Gastroesophageal sphincter (tissue), 3 donors: ENCODE measurements at regions not wholly inside any gene's neighbourhood (a gene's known extent, or its start where the extent isn't known, plus 50 kb on each side); places are given as distances from the start of the nearest gene placed in this dataset.

Experiments
- EP300 ChIP-seq: sonication (generic); formaldehyde crosslinking; IDR thresholded peaks from one replicate; pipeline ENCODE4 v1.6.1; 2017; ENCODE audit warnings: antibody characterized with exemption, mild to moderate bottlenecking
- POLR2A ChIP-seq, 2 donors: fragments of 450-650 bp; IDR thresholded peaks; one replicate each; pipeline ENCODE4 v1.6.1; 2017; ENCODE audit warnings: antibody characterized with exemption in 2 of 2, mild to moderate bottlenecking in 2 of 2, moderate library complexity in 1 of 2
- POLR2AphosphoS5 ChIP-seq: sonication (generic); formaldehyde crosslinking; IDR thresholded peaks from one replicate; pipeline ENCODE4 v1.6.1; 2017; ENCODE audit warnings: antibody characterized with exemption
- TF ChIP-seq, protein P1 (sequence below), 4 experiments: fragments of 200-600 bp in 2 of 4; fragments of 450-650 bp in 2 of 4; sonication (generic) in 1 of 4; IDR thresholded peaks; one replicate each; pipeline ENCODE4 v1.5.1; 2017 to 2019; ENCODE audit warnings: antibody characterized with exemption in 4 of 4, mild to moderate bottlenecking in 2 of 4, moderate library complexity in 2 of 4

DNA sequence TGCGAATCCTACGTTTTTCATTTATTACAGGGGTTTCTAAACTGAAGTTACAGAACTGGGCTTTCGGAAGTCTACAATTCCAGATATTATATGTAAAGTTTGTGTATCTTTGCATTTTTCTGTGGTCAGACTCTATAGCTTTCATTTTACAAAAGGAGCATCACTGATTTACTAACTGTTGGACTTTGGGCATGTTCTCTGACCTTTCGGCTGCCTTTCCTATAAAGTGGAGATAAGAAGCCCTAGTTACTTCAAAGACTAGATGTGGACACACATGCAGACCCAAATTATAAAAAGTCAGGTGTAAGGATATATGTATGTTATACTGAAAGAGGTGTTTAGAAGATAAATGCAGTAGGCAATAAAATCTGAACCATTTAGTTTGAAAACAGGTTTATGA is 126.6 kb upstream of the PRKCQ start:
- TF ChIP-seq, protein P1, sequence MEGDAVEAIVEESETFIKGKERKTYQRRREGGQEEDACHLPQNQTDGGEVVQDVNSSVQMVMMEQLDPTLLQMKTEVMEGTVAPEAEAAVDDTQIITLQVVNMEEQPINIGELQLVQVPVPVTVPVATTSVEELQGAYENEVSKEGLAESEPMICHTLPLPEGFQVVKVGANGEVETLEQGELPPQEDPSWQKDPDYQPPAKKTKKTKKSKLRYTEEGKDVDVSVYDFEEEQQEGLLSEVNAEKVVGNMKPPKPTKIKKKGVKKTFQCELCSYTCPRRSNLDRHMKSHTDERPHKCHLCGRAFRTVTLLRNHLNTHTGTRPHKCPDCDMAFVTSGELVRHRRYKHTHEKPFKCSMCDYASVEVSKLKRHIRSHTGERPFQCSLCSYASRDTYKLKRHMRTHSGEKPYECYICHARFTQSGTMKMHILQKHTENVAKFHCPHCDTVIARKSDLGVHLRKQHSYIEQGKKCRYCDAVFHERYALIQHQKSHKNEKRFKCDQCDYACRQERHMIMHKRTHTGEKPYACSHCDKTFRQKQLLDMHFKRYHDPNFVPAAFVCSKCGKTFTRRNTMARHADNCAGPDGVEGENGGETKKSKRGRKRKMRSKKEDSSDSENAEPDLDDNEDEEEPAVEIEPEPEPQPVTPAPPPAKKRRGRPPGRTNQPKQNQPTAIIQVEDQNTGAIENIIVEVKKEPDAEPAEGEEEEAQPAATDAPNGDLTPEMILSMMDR (IDR thresholded peaks at IDR 0.05): no peak
- TF ChIP-seq POLR2A (IDR thresholded peaks at IDR 0.05): no peak
- TF ChIP-seq EP300: no peak
- TF ChIP-seq POLR2AphosphoS5: no peak
